GM18519 (cell line): ENCODE measurements at regions not wholly inside any gene's neighbourhood (a gene's known extent, or its start where the extent isn't known, plus 50 kb on each side); places are given as distances from the start of the nearest gene placed in this dataset.
A peak's percentile ranks its signal among the peaks of the same experiment; 100 is the strongest.
"Not testable (repeated sequence)": the region's sequence is repeated elsewhere in the genome, so short reads cannot be mapped to it uniquely, and the experiment has no call there.

ENCODE experiments used
- ATAC-seq: cut with Tn5 transposase; IDR thresholded peaks from one replicate; pipeline ENCODE4 v1.9.1; 2021; ENCODE audit warnings: mild to moderate bottlenecking, moderate library complexity; ENCODE audit not compliant: unreplicated experiment, low FRiP score

- no peak for ATAC-seq
Measured at GRCh38 chrX:94329182-94329581, 655.2 kb downstream of the FAM133A start.

DNA sequence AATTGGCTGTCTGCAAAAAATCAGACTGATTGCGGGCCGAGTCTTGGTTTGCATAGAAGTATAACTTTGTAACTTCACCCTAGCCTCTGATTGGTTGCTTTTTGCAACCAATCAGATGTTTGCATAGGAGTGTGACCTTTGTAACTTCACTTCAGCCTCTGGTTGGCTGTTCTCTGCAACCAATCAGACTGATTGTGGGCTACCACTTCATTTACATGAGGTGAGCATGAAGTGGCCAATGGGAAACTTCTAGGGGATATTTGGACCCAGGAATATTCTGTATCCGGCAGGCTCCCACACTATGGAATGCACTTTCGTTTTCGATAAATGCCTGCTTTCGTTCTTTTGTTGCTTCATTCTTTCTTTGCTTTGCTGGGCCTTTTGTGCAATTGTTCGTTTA is 667.7 kb downstream of the FAM133A start:
- not testable (repeated sequence) for ATAC-seq

DNA sequence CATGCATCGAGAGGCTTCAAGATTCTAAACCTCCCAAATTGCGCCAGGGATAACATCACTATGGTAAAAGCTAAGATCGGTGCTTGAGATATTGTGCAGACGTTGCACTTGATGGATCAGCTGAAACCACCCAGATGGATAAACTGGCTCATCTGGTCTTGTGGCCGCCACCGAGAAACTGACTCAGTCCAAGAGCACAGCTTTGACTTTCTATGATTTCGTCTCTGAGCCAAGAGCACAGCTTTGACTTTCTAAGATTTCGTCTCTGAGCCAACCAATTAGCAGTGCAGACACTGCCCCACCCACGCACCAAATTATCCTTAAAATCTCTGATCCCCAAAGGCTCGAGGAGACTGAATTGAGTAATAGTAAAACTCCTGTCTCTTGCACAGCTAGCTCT is 687.2 kb downstream of the FAM133A start:
- no peak for ATAC-seq

DNA sequence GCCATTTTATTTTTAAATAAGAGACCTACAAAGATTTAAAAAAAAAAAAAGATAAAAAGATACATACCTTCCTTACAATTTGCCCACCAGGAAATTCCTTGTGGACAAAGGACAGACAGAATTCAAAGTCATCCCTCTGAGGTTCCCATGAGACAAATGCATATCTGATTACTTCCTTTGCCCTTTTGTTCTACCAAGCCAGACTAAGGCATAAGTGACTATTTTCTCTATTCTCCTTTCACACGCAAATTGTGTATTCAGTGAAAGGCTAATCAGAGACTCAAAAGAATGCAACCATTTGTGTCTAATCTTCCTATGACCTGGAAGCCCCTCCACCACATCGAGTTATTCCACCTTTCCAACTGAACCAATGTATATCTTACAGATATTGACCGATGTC is 691.7 kb downstream of the FAM133A start:
- no peak for ATAC-seq

GRCh38 chrX:94366616-94367015 is 692.6 kb downstream of the FAM133A start:
- no peak for ATAC-seq

- no peak for ATAC-seq
Measured at GRCh38 chrX:94389044-94389443, 715.0 kb downstream of the FAM133A start.

DNA sequence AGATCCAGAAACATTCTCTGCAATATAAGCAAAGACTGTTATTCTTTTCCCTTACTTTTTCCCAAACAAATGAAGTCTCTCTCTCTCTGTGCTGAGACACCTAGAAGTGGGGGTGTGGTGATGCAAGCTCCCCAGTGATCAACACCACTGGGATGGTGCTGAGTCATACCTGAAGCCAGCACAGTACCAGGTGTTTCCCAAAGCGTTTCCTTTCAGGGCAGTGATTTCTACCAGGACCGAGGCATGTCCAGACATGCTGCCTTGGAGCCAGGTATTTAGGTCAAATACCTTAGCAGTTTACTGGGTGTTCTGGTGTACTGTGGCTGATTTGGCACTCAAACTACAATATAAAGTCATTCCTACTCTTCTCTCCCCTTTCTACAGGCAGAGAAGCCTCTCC is 726.5 kb downstream of the FAM133A start:
- ATAC-seq: peak; percentile 69

DNA sequence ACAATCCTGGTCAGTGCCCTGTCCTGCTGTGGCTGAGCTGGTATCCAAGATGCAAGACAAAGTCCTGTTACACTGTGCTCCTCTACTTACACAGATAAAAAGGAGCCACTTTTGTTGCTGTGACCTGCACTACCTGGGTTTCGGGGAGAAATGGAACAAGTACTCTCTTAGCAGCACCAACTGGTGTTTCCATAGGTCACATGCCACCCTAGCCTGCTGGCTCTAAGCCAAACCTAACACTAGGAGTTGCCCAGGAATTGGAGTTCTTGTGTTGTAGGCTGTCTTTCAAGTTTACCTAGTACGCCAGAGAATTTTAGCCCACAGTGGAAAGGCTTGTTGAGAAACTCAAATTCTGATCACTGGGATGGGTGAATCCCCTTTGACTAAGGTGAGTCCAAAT is 727.4 kb downstream of the FAM133A start:
- ATAC-seq: no peak

- ATAC-seq: no peak
Measured at GRCh38 chrX:94414746-94415145, 740.7 kb downstream of the FAM133A start.

DNA sequence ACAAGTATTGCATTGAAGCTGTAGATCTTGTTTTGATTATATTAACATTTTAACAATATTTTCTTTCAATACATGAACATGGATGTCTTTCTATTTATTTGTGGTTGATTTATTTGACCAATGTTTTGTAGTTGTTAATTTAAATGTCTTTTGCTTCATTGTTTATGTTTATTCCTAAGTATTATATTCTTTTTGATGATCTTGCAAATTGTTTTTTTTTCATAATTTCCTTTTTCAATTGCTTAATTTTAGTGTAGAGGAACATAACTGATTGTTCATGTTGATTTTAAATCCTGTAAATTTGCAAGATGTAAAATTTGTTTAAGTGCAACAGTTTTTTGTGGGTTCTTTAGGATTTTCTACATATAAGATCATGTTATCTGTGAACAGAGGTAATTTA is 744.1 kb downstream of the FAM133A start:
- ATAC-seq: no peak

DNA sequence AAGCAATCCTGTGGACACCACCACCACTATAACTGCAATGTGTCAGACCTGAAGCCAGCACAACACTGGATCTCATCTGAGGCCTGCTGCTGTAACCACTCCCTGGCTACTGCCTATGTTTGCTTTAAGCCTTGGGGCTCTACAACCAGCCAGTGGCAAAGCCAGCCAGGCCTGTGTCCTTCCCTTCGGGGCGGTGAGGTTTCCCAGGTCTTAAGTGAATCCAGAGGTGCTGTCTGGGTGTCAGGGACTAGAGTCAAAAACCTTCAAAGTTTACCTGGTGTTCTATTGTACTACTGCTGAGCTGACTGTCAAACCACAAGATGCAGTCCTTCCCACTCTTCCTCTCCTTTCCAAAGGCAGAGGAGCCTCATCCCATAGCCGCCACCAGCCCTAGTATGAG is 750.5 kb downstream of the FAM133A start:
- no peak for ATAC-seq

- no peak for ATAC-seq
Measured at GRCh38 chrX:94430091-94430490, 756.1 kb downstream of the FAM133A start.

- no peak for ATAC-seq
Measured at GRCh38 chrX:94435799-94436198, 761.8 kb downstream of the FAM133A start.

- no peak for ATAC-seq
Measured at GRCh38 chrX:94454159-94454558, 780.2 kb downstream of the FAM133A start.

GRCh38 chrX:94454606-94455005 is 780.6 kb downstream of the FAM133A start:
- ATAC-seq: no peak

GRCh38 chrX:94455782-94456181 is 781.8 kb downstream of the FAM133A start:
- ATAC-seq: no peak

- no peak for ATAC-seq
Measured at GRCh38 chrX:94492541-94492940, 818.5 kb downstream of the FAM133A start.

- no peak for ATAC-seq
Measured at GRCh38 chrX:94493405-94493804, 819.4 kb downstream of the FAM133A start.

DNA sequence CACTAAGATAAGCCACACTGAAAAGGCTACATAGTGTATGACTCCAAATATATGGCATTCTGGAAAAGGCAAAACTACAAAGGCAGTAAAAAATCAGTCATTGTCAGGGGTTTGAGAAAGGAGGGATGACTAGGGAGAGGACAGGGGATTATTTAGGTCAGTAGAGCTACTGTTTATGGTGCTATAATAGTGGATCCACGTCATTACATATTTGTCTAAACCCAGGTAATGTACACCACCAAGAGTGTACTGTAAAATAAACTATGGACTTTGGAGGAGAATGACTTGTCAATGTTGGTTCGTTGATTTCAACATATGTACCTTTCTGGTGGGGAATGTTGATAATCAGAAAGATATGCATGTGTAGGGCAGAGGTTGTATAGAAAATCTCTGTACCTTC is 837.6 kb downstream of the FAM133A start:
- ATAC-seq: no peak

- ATAC-seq: no peak
Measured at GRCh38 chrX:94515009-94515408, 841.0 kb downstream of the FAM133A start.

DNA sequence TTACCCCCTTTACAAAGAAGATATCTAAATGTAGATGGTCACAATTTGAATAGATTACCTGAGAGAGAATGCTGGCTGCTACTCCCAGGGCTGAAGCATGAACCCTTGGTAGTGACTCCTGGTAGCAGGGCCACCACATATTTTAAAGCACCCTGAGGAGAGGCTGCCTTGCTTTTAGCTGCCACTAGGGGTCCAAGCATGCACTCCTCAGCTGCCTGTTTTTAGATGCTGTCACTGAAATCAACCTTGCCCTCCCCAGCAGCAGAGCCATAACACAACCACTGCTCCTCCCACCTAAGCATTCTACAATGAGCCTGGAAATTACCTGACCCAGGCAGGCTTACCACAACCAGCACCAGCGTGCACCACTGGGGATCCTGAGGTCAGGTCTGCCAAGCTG is 850.9 kb downstream of the FAM133A start:
- ATAC-seq: no peak

DNA sequence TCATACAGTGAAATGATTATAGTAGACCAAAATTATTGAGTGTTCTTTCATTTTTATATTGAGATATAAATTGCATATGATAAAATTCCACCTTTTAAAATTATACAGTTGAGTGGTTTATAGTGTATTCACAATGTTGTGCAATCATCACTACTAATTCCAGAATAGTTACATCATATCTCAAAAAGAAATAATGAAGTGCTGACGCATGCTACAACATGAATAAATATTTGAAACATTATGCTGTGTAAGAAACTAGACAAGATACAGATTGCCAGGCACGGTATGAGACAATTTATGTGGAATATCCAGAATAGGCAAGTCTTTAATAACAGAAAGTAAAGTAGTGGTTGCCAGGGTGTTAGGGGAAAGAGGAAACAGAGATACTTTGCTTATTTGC is 871.7 kb downstream of the FAM133A start:
- no peak for ATAC-seq

DNA sequence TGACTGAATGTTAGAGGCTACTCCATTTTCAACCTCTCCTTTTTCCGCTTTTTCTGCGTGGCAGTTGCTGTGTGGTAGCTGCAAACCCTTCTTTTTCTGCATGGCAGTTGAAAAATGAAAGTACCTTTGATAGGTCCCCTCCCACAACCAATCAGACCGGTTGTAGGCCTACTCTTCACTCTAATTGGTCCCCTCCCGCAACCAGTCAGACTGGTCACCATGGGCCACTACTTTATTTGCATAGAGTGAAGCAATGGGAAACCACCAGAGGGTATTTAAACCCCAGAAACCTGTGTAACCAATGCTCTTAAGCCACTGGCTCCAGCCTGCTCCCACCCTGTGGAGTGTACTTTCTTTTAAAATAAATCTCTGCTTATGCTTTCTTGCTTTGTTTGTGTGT is 877.8 kb downstream of the FAM133A start:
- ATAC-seq: no peak
